K562 (cell line): ENCODE measurements at regions not wholly inside any gene's neighbourhood (a gene's known extent, or its start where the extent isn't known, plus 50 kb on each side); places are given as distances from the start of the nearest gene placed in this dataset.

Experiments
- CBX8 ChIP-seq: fragments of 200-600 bp; sonication (generic); IDR thresholded peaks from 2 replicates; pipeline ENCODE4 v1.6.1; 2012; ENCODE audit warnings: borderline replicate concordance, mixed run types, low read depth, mild to moderate bottlenecking, moderate library complexity, mixed read lengths, low read length, control low read depth, inconsistent platforms; ENCODE audit not compliant: poor library complexity, severe bottlenecking; ENCODE audit errors: extremely low read depth
- CEBPG ChIP-seq, 3 experiments: fragments of 200-800 bp in 1 of 3; sonication (Bioruptor generic) in 1 of 3; sonication (generic) in 1 of 3; formaldehyde crosslinking in 1 of 3; IDR thresholded peaks in 2 of 3; conservative IDR thresholded peaks in 1 of 3; 2 replicates each; pipeline versions ENCODE4 v1.6.1 to v1.8.0; 2016 to 2022; ENCODE audit warnings: missing compliant biosample characterization in 2 of 3, missing genetic modification characterization in 2 of 3, mild to moderate bottlenecking in 1 of 3, missing genetic modification reagents in 1 of 3
- EWSR1 ChIP-seq: fragments of 450-650 bp; IDR thresholded peaks from 2 replicates; pipeline ENCODE4 v1.6.1; 2018; ENCODE audit warnings: borderline replicate concordance, mild to moderate bottlenecking, low read depth, moderate library complexity; ENCODE audit not compliant: partially characterized antibody
- HNRNPUL1 ChIP-seq: fragments of 200-400 bp; formaldehyde crosslinking; IDR thresholded peaks from 2 replicates; pipeline ENCODE4 v1.6.1; 2017; ENCODE audit warnings: low read length
- HSF4 ChIP-seq: fragments of 250-450 bp; sonication (Bioruptor Pico); IDR thresholded peaks from 2 replicates; pipeline ENCODE4 v2.1.2; 2022; ENCODE audit warnings: mild to moderate bottlenecking, moderate library complexity, borderline replicate concordance
- MBD1 ChIP-seq: fragments of 250-450 bp; sonication (Bioruptor Pico); IDR thresholded peaks from 2 replicates; pipeline ENCODE4 v1.8.0; 2022; ENCODE audit warnings: inconsistent platforms
- RFX1 ChIP-seq: fragments of 450-650 bp; IDR thresholded peaks from 2 replicates; pipeline ENCODE4 v1.6.1; 2016; ENCODE audit warnings: mild to moderate bottlenecking, moderate library complexity
- SMAD4 ChIP-seq: fragments of 250-450 bp; sonication (Bioruptor Pico); conservative IDR thresholded peaks from 2 replicates; pipeline ENCODE4 v1.8.0; 2021; ENCODE audit warnings: inconsistent platforms, mild to moderate bottlenecking, moderate library complexity
- ZBTB49 ChIP-seq: sonication (generic); formaldehyde crosslinking; IDR thresholded peaks from 2 replicates; pipeline ENCODE4 v1.8.0; 2022; ENCODE audit warnings: missing genetic modification reagents, mild to moderate bottlenecking, borderline replicate concordance
- ZZZ3 ChIP-seq: fragments of 450-650 bp; IDR thresholded peaks from 2 replicates; pipeline ENCODE4 v1.6.1; 2016; ENCODE audit warnings: antibody characterized with exemption, mild to moderate bottlenecking, moderate library complexity
- TF ChIP-seq, protein P1 (sequence below), 2 experiments: fragments of 450-650 bp; formaldehyde crosslinking in 1 of 2; IDR thresholded peaks; 2 replicates each; pipeline versions ENCODE4 v1.4.0 to v1.6.1; 2014 to 2020; ENCODE audit warnings: mild to moderate bottlenecking in 2 of 2, borderline replicate concordance in 1 of 2, low read depth in 1 of 2

DNA sequence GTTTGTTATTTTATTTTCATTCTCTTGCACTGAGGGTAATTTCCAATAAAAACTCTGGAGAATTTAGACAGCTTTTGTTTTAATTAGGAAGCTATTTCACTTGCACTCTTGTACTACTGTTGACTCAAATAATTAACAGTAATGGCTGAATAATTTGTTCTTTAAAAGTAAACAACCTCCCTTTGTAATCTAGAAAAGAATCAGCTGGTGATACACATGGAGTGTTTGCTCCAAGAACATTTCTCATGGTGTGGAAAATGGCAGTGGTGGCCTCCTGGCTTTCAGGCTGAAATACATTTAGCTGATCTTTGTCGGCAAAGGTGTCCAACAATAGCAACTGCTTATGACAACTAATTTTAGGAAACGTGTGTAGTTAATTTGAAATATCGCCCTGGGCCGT, 129.4 kb downstream of the C9orf152 start (continued):
- TF ChIP-seq HSF4 (CRISPR knock-in tag) (no peak), MBD1 (no peak), ZBTB49 (CRISPR knock-in tag) (no peak), CBX8 (no peak), SMAD4 (CRISPR knock-in tag) (no peak), EWSR1 (no peak), ZZZ3 (no peak), HNRNPUL1 (no peak), RFX1 (no peak), CEBPG (CRISPR knock-in tag; IDR thresholded peaks at IDR 0.05) (no peak), CEBPG (tag; conservative IDR thresholded peaks at IDR 0.05 in 1 of 2, IDR thresholded peaks at IDR 0.05 in 1 of 2) (no peak)
- TF ChIP-seq, protein P1, sequence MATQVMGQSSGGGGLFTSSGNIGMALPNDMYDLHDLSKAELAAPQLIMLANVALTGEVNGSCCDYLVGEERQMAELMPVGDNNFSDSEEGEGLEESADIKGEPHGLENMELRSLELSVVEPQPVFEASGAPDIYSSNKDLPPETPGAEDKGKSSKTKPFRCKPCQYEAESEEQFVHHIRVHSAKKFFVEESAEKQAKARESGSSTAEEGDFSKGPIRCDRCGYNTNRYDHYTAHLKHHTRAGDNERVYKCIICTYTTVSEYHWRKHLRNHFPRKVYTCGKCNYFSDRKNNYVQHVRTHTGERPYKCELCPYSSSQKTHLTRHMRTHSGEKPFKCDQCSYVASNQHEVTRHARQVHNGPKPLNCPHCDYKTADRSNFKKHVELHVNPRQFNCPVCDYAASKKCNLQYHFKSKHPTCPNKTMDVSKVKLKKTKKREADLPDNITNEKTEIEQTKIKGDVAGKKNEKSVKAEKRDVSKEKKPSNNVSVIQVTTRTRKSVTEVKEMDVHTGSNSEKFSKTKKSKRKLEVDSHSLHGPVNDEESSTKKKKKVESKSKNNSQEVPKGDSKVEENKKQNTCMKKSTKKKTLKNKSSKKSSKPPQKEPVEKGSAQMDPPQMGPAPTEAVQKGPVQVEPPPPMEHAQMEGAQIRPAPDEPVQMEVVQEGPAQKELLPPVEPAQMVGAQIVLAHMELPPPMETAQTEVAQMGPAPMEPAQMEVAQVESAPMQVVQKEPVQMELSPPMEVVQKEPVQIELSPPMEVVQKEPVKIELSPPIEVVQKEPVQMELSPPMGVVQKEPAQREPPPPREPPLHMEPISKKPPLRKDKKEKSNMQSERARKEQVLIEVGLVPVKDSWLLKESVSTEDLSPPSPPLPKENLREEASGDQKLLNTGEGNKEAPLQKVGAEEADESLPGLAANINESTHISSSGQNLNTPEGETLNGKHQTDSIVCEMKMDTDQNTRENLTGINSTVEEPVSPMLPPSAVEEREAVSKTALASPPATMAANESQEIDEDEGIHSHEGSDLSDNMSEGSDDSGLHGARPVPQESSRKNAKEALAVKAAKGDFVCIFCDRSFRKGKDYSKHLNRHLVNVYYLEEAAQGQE (IDR thresholded peaks at IDR 0.05; ENCODE audit: borderline replicate concordance): no peak
- TF ChIP-seq, protein P1 (CRISPR knock-in tag; IDR thresholded peaks at IDR 0.05; ENCODE audit: low read depth): no peak
- TF ChIP-seq, all 486 proteins: peak for 0
